ENCODE measurements at regions not wholly inside any gene's neighbourhood (a gene's known extent, or its start where the extent isn't known, plus 50 kb on each side); places are given as distances from the start of the nearest gene placed in this dataset.

GRCh38 chr11:112795142-112795815, 165.9 kb upstream of the NCAM1 start:
- Histone ChIP-seq H3K4ac (replicated peaks; ENCODE audit: insufficient read length, low read depth, low read length) (no peak overlapping the region), H3K4me3 (ENCODE audit: extremely low read depth in 1 of 4, insufficient read depth in 2 of 4, low read depth in 3 of 4, low read length in 4 of 4) (no peak overlapping the region), H3K23ac (ENCODE audit: insufficient read length) (no peak overlapping the region), H3K9ac (replicated peaks in 1 of 4; ENCODE audit: extremely low read depth in 1 of 4, low read depth in 3 of 4, low read length in 3 of 4) (no peak overlapping the region), H3K14ac (ENCODE audit: insufficient read length) (no peak overlapping the region), H2BK15ac (ENCODE audit: low read length) (no peak overlapping the region), H4K8ac (ENCODE audit: extremely low read depth, insufficient read depth, low read length) (no peak overlapping the region), H3K79me2 (ENCODE audit: control insufficient read depth in 1 of 2, insufficient read depth in 2 of 2, low read length in 2 of 2) (no peaks in the 10 kb centered on the region), H2BK120ac (replicated peaks; ENCODE audit: low read depth, low read length) (no peak overlapping the region), H2BK12ac (ENCODE audit: low read depth, low read length) (0 out of 2 replicates have a peak overlapping the region, but pooled peaks have one; percentile 55), H2BK20ac (ENCODE audit: low read length) (no peak overlapping the region), H4K91ac (replicated peaks; ENCODE audit: insufficient read length, low read length) (no peak overlapping the region), H3K36me3 (ENCODE audit: control insufficient read depth in 2 of 4, insufficient read depth in 4 of 4, low read length in 3 of 4) (no peaks in the 10 kb centered on the region), H4K5ac (ENCODE audit: insufficient read length, low read depth, low read length) (no peak overlapping the region), H3K27me3 (replicated peaks in 1 of 4; ENCODE audit: control insufficient read depth in 3 of 4, extremely low read depth in 1 of 4, insufficient read depth in 3 of 4, low read length in 3 of 4) (no peaks in the 10 kb centered on the region), H3K18ac (ENCODE audit: extremely low read depth, low read length) (no peak overlapping the region), H4K20me1 (replicated peaks in 1 of 2; ENCODE audit: control insufficient read depth in 1 of 2, insufficient read depth in 2 of 2, low read length in 2 of 2) (no peaks in the 10 kb centered on the region), H2BK5ac (ENCODE audit: low read depth, low read length) (no peak overlapping the region), H3K4me2 (ENCODE audit: insufficient read depth in 1 of 2, low read depth in 2 of 2, low read length in 2 of 2) (no peak overlapping the region), H3K9me3 (ENCODE audit: insufficient read depth in 2 of 2, low read depth in 1 of 2, low read length in 1 of 2) (no peaks in the 10 kb centered on the region), H3K23me2 (ENCODE audit: low read depth, low read length) (peaks cover 2% of the 10 kb centered on the region; the same call in 1 of the 2 replicates), H3K27ac (ENCODE audit: low read depth, low read length) (no peak overlapping the region), H3K79me1 (ENCODE audit: low read depth, low read length) (no peaks in the 10 kb centered on the region), H2AK5ac (ENCODE audit: low read depth, low read length) (no peak overlapping the region), H3K56ac (replicated peaks; ENCODE audit: insufficient read length, low read depth, low read length) (no peak overlapping the region), H2AFZ (ENCODE audit: low read length) (no peak overlapping the region), H3K4me1 (replicated peaks in 1 of 4; ENCODE audit: control insufficient read depth in 3 of 4, insufficient read depth in 4 of 4, low read length in 3 of 4) (peaks cover 4 to 14% (median 10%) of the 10 kb centered on the region in 4 experiments)
- POLR2A ChIA-PET (ENCODE audit: partially characterized antibody): no interaction called here
- DNase-seq (ENCODE audit: low read depth in 1 of 2, low spot score in 2 of 2) (peak; percentile 29 to 72), FAIRE-seq (no peak)
- TF ChIP-seq RAD21 (IDR thresholded peaks at IDR 0.05 in 1 of 2, conservative IDR thresholded peaks at IDR 0.05 in 1 of 2; ENCODE audit: low read depth in 2 of 2, low read length in 2 of 2) (peak; percentile 61 to 65), ZNF274 (IDR thresholded peaks at IDR 0.05; ENCODE audit: borderline replicate concordance, extremely low read depth, low read length) (no peak), CHD2 (IDR thresholded peaks at IDR 0.05; ENCODE audit: low read length) (no peak), SIRT6 (IDR thresholded peaks at IDR 0.05; ENCODE audit: low read length) (no peak), SIN3A (conservative IDR thresholded peaks at IDR 0.05 in 1 of 2, IDR thresholded peaks at IDR 0.05 in 1 of 2; ENCODE audit: low read depth in 1 of 2, low read length in 2 of 2) (no peak), SP4 (IDR thresholded peaks at IDR 0.05; ENCODE audit: low read length) (no peak), CTCF (IDR thresholded peaks at IDR 0.05; ENCODE audit: control extremely low read depth in 1 of 3, insufficient read depth in 1 of 3, low read depth in 1 of 3, low read length in 3 of 3) (peak; percentile 54 to 74 (median 67))
- 81% methylated on average over 14 of the region's 14 CpGs; no CpG with 5 or more reads in 1 of the 2 experiments for WGBS, 2 experiments (ENCODE audit: extremely low coverage in 1 of 2, insufficient coverage in 1 of 2, insufficient read length in 1 of 2, insufficient replicate concordance in 2 of 2, low coverage in 1 of 2, low lambda C conversion rate in 2 of 2, missing lambda C conversion rate in 1 of 2)
- CTCF ChIA-PET (ENCODE audit: partially characterized antibody): interaction anchor here (0.6 to 6.6 kb wide), 37 partner anchors 8 to 495 kb away, joined by 3 to 48 read pairs (median 4); no protein-coding TSS in a partner anchor

Measured in H1 (cell line).